Upper lobe of left lung (tissue), 6 donors: ENCODE measurements at regions not wholly inside any gene's neighbourhood (a gene's known extent, or its start where the extent isn't known, plus 50 kb on each side); places are given as distances from the start of the nearest gene placed in this dataset.
"Not testable (repeated sequence)": the region's sequence is repeated elsewhere in the genome, so short reads cannot be mapped to it uniquely, and the experiment has no call there.

ENCODE experiments used
- ATAC-seq, 2 donors: fragments of 200-7000 bp; cut with Tn5 transposase; one replicate each; pipeline ENCODE4 v1.9.1; 2022; ENCODE audit warnings: mild to moderate bottlenecking in 2 of 2, moderate library complexity in 2 of 2; ENCODE audit not compliant: low FRiP score in 2 of 2
- DNase-seq, 2 donors: peaks; one replicate each; pipeline ENCODE4 v3.0.0-alpha.2; 2019 to 2020
- H3K27ac ChIP-seq, 4 donors: fragments of 200-600 bp; sonication (generic); one replicate each; pipeline ENCODE4 v1.5.1; 2016 to 2019
- H3K27me3 ChIP-seq, 4 donors: fragments of 200-600 bp; sonication (generic); one replicate each; pipeline ENCODE4 v1.5.1; 2017 to 2019
- H3K36me3 ChIP-seq, 4 donors: fragments of 200-600 bp; sonication (generic); one replicate each; pipeline ENCODE4 v1.5.1; 2016 to 2019
- H3K4me1 ChIP-seq, 4 donors: fragments of 200-600 bp; sonication (generic); one replicate each; pipeline ENCODE4 v1.5.1; 2018 to 2019
- H3K4me3 ChIP-seq, 4 donors: fragments of 200-600 bp; sonication (generic); one replicate each; pipeline ENCODE4 v1.5.1; 2017 to 2019; ENCODE audit warnings: mild to moderate bottlenecking in 2 of 4, moderate library complexity in 1 of 4
- H3K9me3 ChIP-seq, 4 donors: fragments of 200-600 bp; sonication (generic); one replicate each; pipeline ENCODE4 v1.5.1; 2018 to 2019
- CTCF ChIP-seq, 6 experiments: fragments of 450-650 bp in 4 of 6; fragments of 200-600 bp in 2 of 6; sonication (generic) in 2 of 6; IDR thresholded peaks; one replicate each; pipeline ENCODE4 v1.5.1; 2016 to 2019; ENCODE audit warnings: antibody characterized with exemption in 6 of 6
- EP300 ChIP-seq, 4 donors: sonication (generic); formaldehyde crosslinking; IDR thresholded peaks; one replicate each; pipeline ENCODE4 v1.5.1; 2017; ENCODE audit warnings: antibody characterized with exemption in 4 of 4, control low read depth in 2 of 4
- POLR2A ChIP-seq, 4 donors: fragments of 450-650 bp; IDR thresholded peaks; one replicate each; pipeline ENCODE4 v1.5.1; 2016 to 2017; ENCODE audit warnings: antibody characterized with exemption in 4 of 4, mild to moderate bottlenecking in 2 of 4
- POLR2AphosphoS5 ChIP-seq, 2 donors: sonication (generic); formaldehyde crosslinking; IDR thresholded peaks; one replicate each; pipeline ENCODE4 v1.5.1; 2017; ENCODE audit warnings: antibody characterized with exemption in 2 of 2
- WGBS, 2 donors: methylation state at CpG; one replicate each; pipeline ENCODE4 v1.1.5; 2017 to 2018; 5-methylcytosine and 5-hydroxymethylcytosine counted together
- donor health status: DM: no; HTN: no; CAD: no; lungs with moderate emphysema.
- donor health status: DM: no; HTN: yes; CAD: no; lungs with severe emphysema.

DNA sequence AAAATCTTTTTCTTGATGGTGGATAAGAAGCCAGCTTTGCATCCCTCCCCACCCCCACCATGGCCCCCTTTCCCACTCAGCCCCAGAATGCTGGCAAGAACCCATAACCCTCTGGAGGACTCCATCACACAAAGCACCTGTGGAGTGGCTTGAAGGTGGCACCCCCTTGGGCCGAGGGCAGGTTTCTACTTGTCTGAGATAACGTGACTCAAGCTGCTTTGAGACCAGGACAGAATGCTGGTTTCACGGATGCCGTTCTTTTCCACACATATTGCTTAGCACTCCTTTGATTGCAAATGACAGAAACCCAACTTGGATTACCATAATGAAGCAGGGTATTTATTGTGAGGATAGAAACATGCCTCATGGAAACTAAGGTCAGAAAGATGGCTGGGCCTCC is 82.2 kb downstream of the LACC1 start:
- WGBS, 2 donors = 87 to 90% methylated on average over 4 of the region's 4 CpGs
- H3K9me3 ChIP-seq = no peaks in the 10 kb centered on the region
- no peak overlapping the region for H3K27ac ChIP-seq
- ATAC-seq (no peak), DNase-seq (no peak)
- no peaks in the 10 kb centered on the region for H3K27me3 ChIP-seq
- H3K4me3 ChIP-seq = no peak overlapping the region
- no peaks in the 10 kb centered on the region for H3K4me1 ChIP-seq
- H3K36me3 ChIP-seq = no peaks in the 10 kb centered on the region
- TF ChIP-seq CTCF (IDR thresholded peaks at IDR 0.05) (no peak), POLR2AphosphoS5 (IDR thresholded peaks at IDR 0.05) (no peak), POLR2A (IDR thresholded peaks at IDR 0.05) (no peak), EP300 (IDR thresholded peaks at IDR 0.05) (no peak)

- Histone ChIP-seq H3K27ac (no peak overlapping the region), H3K4me1 (no peaks in the 10 kb centered on the region), H3K36me3 (no peaks in the 10 kb centered on the region), H3K9me3 (no peaks in the 10 kb centered on the region), H3K27me3 (no peaks in the 10 kb centered on the region), H3K4me3 (no peak overlapping the region)
- ATAC-seq = no peak
- WGBS, 2 donors = 81 to 88% methylated on average over 4 of the region's 4 CpGs
- TF ChIP-seq EP300 (IDR thresholded peaks at IDR 0.05) (no peak), POLR2A (IDR thresholded peaks at IDR 0.05) (no peak), CTCF (IDR thresholded peaks at IDR 0.05) (no peak), POLR2AphosphoS5 (IDR thresholded peaks at IDR 0.05) (no peak)
- DNase-seq = no peak
Observed at GRCh38 chr13:43963726-43964125, 84.0 kb downstream of the LACC1 start.

DNA sequence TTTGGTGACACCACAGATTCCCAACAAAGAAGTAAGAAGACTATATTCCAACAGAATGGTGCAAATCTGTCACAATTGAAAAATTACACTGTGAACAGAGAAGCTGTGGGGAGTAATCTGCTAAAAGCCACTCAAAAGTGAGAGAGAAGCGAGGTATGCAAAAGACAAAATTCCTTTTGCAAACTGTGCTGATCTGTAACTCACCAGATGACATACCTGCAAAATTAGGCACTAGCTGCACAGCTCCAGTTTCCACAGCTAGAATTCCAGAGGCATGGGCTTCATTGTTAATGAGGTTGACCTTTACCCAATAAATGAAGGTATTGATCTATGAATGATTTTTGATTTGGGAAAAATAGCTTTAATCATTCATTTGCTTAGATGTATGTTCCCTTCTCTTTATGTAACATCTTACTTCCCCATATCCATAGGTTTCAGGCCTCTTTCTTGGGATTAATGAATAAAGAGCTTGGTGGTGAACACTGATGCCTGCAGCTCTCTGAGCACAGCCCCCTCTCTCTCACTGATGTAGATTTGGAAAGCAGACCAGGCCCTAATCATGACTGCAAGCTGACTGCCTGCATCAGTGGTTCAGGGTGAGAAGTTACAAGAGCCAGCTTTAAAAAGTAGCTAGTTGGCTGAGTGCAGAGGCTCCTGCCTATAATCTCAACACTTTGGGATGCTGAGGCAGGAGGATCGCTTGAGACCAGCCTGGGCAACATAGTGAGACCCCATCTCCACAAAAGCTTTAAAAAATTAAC is 85.2 kb downstream of the LACC1 start:
- Histone ChIP-seq H3K4me1 (no peaks in the 10 kb centered on the region), H3K27me3 (no peaks in the 10 kb centered on the region), H3K4me3 (no peak overlapping the region), H3K36me3 (no peaks in the 10 kb centered on the region), H3K27ac (no peak overlapping the region), H3K9me3 (no peaks in the 10 kb centered on the region)
- no peak for ATAC-seq
- DNase-seq = no peak
- WGBS, 2 donors = 91 to 94% methylated on average over 2 of the region's 2 CpGs
- TF ChIP-seq POLR2A (IDR thresholded peaks at IDR 0.05) (no peak), CTCF (IDR thresholded peaks at IDR 0.05) (no peak), EP300 (IDR thresholded peaks at IDR 0.05) (no peak), POLR2AphosphoS5 (IDR thresholded peaks at IDR 0.05) (no peak)

- Histone ChIP-seq H3K27ac (no peak overlapping the region), H3K4me1 (no peaks in the 10 kb centered on the region), H3K9me3 (no peaks in the 10 kb centered on the region), H3K36me3 (no peaks in the 10 kb centered on the region), H3K4me3 (no peak overlapping the region), H3K27me3 (no peaks in the 10 kb centered on the region)
- WGBS, 2 donors = 89 to 98% methylated on average over 8 of the region's 8 CpGs
- ATAC-seq = no peak
- DNase-seq = no peak
- TF ChIP-seq CTCF (IDR thresholded peaks at IDR 0.05) (no peak), EP300 (IDR thresholded peaks at IDR 0.05) (no peak), POLR2A (IDR thresholded peaks at IDR 0.05) (no peak), POLR2AphosphoS5 (IDR thresholded peaks at IDR 0.05) (no peak)
Observed at GRCh38 chr13:43965459-43965845, 85.7 kb downstream of the LACC1 start.

DNA sequence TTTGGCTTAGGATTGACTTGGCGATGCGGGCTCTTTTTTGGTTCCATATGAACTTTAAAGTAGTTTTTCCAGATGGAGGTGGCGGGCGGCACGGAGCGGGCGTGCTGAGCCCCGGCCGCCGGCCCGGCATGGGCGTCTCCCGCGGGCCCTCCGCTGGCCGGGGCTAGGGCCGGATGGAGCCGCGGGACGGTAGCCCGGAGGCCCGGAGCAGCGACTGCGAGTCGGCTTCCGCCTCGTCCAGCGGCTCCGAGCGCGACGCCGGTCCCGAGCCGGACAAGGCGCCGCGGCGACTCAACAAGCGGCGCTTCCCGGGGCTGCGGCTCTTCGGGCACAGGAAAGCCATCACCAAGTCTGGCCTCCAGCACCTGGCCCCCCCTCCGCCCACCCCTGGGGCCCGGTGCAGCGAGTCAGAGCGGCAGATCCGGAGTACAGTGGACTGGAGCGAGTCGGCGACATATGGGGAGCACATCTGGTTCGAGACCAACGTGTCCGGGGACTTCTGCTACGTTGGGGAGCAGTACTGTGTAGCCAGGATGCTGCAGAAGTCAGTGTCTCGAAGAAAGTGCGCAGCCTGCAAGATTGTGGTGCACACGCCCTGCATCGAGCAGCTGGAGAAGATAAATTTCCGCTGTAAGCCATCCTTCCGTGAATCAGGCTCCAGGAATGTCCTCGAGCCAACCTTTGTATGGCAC is 88.7 kb downstream of the LACC1 start:
- not testable (repeated sequence) for H3K4me1 ChIP-seq, H3K4me3 ChIP-seq, H3K9me3 ChIP-seq, H3K36me3 ChIP-seq, ATAC-seq, H3K27me3 ChIP-seq, H3K27ac ChIP-seq
- DNase-seq = peak in 1 of 2 donors; percentile 55
- WGBS, 2 donors = 86 to 93% methylated on average over 19 to 49 of the region's 63 CpGs

DNA sequence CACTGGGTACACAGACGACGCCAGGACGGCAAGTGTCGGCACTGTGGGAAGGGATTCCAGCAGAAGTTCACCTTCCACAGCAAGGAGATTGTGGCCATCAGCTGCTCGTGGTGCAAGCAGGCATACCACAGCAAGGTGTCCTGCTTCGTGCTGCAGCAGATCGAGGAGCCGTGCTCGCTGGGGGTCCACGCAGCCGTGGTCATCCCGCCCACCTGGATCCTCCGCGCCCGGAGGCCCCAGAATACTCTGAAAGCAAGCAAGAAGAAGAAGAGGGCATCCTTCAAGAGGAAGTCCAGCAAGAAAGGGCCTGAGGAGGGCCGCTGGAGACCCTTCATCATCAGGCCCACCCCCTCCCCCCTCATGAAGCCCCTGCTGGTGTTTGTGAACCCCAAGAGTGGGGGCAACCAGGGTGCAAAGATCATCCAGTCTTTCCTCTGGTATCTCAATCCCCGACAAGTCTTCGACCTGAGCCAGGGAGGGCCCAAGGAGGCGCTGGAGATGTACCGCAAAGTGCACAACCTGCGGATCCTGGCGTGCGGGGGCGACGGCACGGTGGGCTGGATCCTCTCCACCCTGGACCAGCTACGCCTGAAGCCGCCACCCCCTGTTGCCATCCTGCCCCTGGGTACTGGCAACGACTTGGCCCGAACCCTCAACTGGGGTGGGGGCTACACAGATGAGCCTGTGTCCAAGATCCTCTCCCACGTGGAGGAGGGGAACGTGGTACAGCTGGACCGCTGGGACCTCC is 89.4 kb downstream of the LACC1 start:
- 88 to 94% methylated on average over 23 to 32 of the region's 33 CpGs for WGBS, 2 donors
- ATAC-seq (peak; percentile 6 to 43), DNase-seq (peak in 1 of 2 donors; percentile 60)
- H3K27me3 ChIP-seq, H3K4me3 ChIP-seq, H3K4me1 ChIP-seq, H3K9me3 ChIP-seq, H3K36me3 ChIP-seq, H3K27ac ChIP-seq: not testable (repeated sequence)

DNA sequence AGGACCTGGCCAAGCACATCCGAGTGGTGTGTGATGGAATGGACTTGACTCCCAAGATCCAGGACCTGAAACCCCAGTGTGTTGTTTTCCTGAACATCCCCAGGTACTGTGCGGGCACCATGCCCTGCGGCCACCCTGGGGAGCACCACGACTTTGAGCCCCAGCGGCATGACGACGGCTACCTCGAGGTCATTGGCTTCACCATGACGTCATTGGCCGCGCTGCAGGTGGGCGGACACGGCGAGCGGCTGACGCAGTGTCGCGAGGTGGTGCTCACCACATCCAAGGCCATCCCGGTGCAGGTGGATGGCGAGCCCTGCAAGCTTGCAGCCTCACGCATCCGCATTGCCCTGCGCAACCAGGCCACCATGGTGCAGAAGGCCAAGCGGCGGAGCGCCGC is 90.2 kb downstream of the LACC1 start:
- H3K9me3 ChIP-seq, H3K4me3 ChIP-seq, ATAC-seq, DNase-seq, H3K27me3 ChIP-seq, H3K36me3 ChIP-seq, H3K4me1 ChIP-seq, H3K27ac ChIP-seq: not testable (repeated sequence)
- 96 to 98% methylated on average over 7 to 22 of the region's 27 CpGs for WGBS, 2 donors
